ENCODE measurements at regions not wholly inside any gene's neighbourhood (a gene's known extent, or its start where the extent isn't known, plus 50 kb on each side); places are given as distances from the start of the nearest gene placed in this dataset.

DNA sequence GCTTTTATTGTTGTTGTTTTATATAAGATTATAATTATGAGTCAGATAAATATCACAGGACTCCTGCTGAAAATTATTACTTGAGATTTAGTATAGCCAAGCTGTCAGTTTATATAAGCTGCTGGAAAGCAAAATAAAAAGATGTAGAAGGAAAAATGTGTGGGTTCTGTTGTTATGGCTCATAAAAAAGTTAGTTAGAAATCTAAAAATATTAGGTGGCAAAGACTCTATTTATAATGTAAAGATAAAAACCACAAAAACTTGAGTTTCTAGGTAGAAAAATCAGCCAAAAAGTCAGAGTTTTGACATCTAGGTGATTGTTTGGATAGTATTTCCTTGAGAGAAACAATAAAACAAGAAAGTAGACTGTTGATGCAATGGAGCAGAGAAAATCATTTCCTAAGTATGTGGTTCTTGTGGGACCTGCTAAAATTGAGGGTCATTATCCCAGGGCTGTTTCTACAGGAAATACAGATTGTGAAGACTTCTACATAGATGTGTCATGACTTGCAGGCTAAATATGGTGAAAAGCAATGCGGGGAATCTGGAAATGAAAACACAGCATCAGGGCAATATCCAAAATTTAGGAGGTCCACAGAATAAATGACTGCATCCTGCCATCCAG is 1109.6 kb upstream of the CADM2 start:
- TF ChIP-seq EZH2 (optimal IDR thresholded peaks at IDR 0.05; ENCODE audit: low read depth, low read length), result no peak
- TF ChIP-seq, protein P1, sequence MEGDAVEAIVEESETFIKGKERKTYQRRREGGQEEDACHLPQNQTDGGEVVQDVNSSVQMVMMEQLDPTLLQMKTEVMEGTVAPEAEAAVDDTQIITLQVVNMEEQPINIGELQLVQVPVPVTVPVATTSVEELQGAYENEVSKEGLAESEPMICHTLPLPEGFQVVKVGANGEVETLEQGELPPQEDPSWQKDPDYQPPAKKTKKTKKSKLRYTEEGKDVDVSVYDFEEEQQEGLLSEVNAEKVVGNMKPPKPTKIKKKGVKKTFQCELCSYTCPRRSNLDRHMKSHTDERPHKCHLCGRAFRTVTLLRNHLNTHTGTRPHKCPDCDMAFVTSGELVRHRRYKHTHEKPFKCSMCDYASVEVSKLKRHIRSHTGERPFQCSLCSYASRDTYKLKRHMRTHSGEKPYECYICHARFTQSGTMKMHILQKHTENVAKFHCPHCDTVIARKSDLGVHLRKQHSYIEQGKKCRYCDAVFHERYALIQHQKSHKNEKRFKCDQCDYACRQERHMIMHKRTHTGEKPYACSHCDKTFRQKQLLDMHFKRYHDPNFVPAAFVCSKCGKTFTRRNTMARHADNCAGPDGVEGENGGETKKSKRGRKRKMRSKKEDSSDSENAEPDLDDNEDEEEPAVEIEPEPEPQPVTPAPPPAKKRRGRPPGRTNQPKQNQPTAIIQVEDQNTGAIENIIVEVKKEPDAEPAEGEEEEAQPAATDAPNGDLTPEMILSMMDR (IDR thresholded peaks at IDR 0.05; ENCODE audit: low read length), result no peak
